CD4-positive, alpha-beta T cell treated with Interferon alpha-2 for 1 hour (primary cell): ENCODE measurements at regions not wholly inside any gene's neighbourhood (a gene's known extent, or its start where the extent isn't known, plus 50 kb on each side); places are given as distances from the start of the nearest gene placed in this dataset.
"Not testable (repeated sequence)": the region's sequence is repeated elsewhere in the genome, so short reads cannot be mapped to it uniquely, and the experiment has no call there.

Experiments used
- DNase-seq, 2 donors: peaks; one replicate each; pipeline ENCODE4 v3.0.0-alpha.2; 2020 to 2022

GRCh38 chr11:93608364-93608763, 53.1 kb upstream of the CEP295 start:
- peak in 1 of 2 donors; percentile 13 for DNase-seq

- DNase-seq = no peak
Measured at GRCh38 chr11:93606721-93607120, 54.8 kb upstream of the CEP295 start.

- DNase-seq = no peak
Measured at GRCh38 chr11:93606314-93606713, 55.2 kb upstream of the CEP295 start.

- no peak for DNase-seq
Measured at GRCh38 chr11:93605642-93606041, 55.8 kb upstream of the CEP295 start.

- no peak for DNase-seq
Measured at GRCh38 chr11:93604008-93604660, 57.3 kb upstream of the CEP295 start.

GRCh38 chr11:93603225-93604007, 58.1 kb upstream of the CEP295 start:
- DNase-seq = no peak

- not testable (repeated sequence) for DNase-seq
Measured at GRCh38 chr11:93596171-93596570, 53.0 kb upstream of the SMCO4 start.
